HG03139 (cell line): ENCODE measurements at regions not wholly inside any gene's neighbourhood (a gene's known extent, or its start where the extent isn't known, plus 50 kb on each side); places are given as distances from the start of the nearest gene placed in this dataset.

Experiments
- ATAC-seq: cut with Tn5 transposase; IDR thresholded peaks from one replicate; pipeline ENCODE4 v1.9.1; 2021; ENCODE audit not compliant: unreplicated experiment

DNA sequence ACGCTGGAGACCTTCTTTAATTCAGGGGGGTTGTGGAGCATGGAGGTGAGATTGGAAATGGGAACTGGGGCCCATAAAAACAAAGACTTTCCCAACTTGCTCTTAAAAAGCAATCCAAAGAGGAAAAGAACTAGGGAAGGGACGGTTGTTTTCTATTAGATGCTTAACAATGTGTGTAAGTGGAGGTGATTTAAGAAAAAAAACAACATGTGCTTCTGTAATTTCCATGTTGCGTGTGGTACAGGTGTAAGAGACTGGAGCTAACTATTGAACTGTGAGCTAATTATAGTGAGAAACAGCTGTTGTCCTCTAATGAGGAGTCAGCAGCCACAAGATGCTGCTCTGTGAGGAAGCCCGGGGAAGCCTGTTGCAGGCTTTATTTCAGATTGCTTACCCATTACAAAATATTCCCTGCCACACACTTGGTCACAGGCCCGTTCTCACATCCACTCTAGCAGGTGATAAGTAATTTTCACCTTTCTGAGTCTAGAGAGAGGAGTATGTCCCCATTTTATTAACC is 280.6 kb upstream of the PARD3B start:
- no peak for ATAC-seq

DNA sequence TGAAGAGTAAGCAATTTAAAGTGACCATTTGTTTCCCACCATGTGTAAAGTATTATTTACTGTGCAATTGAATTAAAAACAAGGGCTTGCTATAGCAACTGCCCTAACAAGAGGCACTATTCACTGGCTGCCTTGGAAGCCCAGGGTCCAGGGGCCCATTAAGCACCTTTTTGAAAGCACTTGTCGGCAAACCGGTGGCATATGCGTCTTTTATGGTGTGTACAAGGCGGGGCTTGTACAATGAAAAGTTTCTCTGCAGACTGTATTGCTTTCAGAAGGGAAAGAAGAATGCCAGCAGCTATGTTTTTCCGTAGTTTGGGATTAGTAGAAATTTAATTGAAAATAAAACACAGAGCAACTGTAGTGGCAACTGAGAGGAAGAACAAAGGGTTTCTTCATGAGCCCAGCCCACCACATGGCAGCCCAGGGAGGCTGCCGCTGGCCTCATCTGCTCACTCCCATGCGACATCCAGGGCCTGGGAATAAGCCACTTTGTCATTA is 279.5 kb upstream of the PARD3B start:
- no peak for ATAC-seq

GRCh38 chr2:204268458-204268857 is 276.8 kb upstream of the PARD3B start:
- ATAC-seq: no peak

- ATAC-seq: no peak
Measured at GRCh38 chr2:204268971-204269370, 276.3 kb upstream of the PARD3B start.

GRCh38 chr2:204272089-204272488 is 273.2 kb upstream of the PARD3B start:
- ATAC-seq: no peak

- no peak for ATAC-seq
Measured at GRCh38 chr2:204272610-204273287, 272.5 kb upstream of the PARD3B start.

DNA sequence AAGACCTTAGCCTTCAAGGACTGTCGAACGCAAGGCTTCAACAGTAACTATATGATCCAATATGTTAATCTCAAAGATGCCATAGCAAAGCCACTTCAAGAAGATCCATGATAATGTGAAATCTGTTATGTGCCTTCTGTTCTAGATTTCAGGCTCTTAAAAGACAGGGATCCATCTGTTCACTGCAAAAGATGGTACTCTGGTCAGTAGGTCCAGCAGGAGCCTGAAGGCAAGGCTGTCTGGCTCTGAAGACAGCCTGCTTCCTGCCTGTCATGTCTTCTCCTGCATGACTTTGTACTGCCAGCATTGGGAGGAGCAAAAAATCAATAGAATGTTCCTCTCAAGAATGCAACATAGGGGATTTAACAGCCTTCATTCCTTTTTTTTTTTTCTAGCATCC is 270.8 kb upstream of the PARD3B start:
- no peak for ATAC-seq

DNA sequence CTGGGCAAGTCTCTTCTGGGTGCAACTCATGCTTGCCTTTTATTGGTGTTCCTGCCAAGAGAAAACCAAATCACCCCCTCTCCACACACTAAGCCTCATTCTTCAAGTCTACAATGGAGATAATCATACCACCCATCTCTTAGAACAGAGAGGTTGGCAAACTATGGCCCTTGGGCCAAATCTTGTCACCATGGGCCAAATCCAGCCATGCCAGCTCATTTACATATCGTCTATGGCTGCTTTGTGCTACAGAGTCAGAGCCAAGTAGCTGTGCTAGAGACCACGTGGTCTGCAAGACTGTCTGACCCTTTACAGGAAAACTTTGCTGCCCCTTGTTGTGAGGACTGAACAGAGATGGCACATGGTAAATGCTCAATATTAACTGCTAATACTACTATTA is 270.3 kb upstream of the PARD3B start:
- no peak for ATAC-seq

GRCh38 chr2:204277226-204277625 is 268.0 kb upstream of the PARD3B start:
- no peak for ATAC-seq

DNA sequence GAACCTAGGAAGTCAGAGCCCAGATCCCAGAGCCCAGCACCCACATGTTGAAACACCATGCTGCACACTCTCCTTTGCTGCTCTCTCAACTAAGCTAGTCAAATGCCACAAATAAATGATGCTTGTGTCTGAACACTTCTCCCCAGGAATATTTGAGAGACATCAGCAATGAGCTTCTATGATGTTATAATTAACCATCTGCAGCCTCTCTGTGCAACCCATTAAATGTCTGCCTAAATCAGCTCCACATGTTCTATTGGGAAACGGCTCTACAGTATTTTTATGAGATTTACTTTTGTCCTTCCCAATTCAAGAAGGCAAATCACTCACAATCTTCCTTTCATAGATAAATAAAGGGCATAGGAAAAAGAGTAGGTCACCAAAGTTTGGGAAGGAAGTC is 266.8 kb upstream of the PARD3B start:
- no peak for ATAC-seq

GRCh38 chr2:204279819-204280218 is 265.5 kb upstream of the PARD3B start:
- no peak for ATAC-seq

- no peak for ATAC-seq
Measured at GRCh38 chr2:204280262-204280668, 265.0 kb upstream of the PARD3B start.

DNA sequence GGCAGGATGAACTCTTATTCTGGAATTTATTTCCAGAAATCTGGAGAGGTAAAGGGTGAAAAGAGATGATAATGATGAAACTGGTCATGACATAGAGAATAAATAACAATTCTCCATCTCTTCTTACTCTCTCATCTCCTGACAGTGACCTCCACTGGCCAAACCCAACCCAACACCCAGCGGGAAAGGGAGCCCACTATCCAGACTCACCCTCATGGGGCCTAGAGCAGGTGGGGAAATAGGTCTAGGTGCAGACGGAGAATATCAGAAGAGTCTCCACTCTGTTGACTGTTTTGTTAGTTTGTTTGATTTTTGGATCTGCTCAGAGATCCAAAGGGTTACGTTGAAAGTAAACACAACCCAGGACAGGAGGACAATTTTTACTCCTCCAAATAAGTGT is 263.2 kb upstream of the PARD3B start:
- ATAC-seq: no peak

DNA sequence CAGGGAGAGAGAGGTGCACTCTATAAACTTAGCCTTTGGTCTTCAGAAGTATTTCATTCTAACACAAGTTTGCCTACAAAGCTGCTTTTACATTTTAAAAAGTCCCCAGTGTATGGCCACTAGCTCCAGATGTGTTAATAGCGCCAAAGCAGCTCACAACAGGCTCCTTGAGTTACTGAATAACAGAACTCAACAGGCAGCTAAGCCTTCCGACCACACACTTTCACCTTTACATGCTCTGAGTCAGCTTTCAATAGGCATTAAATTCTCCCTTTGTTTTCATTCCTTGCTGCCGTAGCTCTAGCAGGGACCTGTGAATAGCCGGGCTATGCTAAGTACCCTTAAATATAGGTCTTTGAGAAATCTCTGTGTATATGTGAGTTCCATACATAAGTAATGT is 262.8 kb upstream of the PARD3B start:
- no peak for ATAC-seq

DNA sequence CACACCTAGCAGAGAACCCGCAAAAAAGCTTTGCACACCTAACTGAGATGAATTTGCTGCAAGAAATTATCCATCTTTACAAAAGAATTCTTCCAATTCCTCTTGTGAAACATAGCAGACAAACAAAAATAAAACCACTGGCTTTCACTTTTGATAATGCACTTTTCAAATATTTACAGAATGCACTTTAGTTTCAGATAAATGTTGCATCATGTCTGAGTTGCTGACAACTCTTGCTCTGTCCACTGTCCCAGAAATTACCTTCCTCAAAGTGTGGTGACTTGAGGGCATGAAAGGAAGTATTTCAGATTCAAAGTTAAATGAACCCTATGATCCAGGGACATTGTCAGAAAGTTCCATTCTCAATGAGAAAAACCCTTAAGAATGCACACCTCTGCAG is 256.2 kb upstream of the PARD3B start:
- no peak for ATAC-seq

GRCh38 chr2:204292439-204292838 is 252.8 kb upstream of the PARD3B start:
- no peak for ATAC-seq

- ATAC-seq: no peak
Measured at GRCh38 chr2:204293884-204294747, 251.2 kb upstream of the PARD3B start.

DNA sequence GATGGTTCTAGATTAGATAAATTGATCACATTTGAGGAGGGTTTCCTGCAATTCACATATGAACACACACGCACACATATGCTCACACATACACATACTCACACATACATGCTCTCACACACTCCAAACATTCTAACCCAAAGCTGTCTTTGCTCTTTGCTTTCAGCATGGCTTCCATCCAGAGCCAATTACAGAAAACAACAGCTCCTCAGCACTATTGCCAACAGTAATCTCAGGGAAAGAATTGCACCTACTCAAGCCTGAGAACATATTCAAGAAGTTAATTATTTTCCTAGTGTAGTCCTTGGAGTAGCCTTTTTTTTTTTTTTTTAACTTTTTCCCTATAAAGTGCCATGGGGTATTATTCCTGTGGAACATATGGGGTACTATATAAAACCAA is 246.9 kb upstream of the PARD3B start:
- no peak for ATAC-seq

GRCh38 chr2:204299766-204300165 is 245.5 kb upstream of the PARD3B start:
- no peak for ATAC-seq

DNA sequence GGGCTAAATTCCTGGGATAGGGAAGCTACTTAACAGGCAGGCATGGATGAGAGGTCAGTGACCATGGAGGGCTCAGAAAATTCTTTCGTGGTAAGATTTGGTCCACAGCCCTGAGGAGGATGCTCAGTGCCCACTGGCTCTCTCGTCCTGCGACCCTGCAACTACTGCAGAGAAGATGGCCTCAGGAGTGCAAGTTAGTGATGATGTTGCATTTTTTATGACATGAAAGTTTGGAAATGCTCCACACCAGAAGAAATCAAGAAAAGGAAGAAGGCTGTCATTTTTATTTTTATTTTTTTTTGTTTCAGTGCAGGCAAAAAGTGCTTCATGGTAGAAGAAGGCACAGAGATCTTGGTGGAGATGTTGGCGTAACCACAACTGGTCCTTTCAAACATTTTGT is 238.6 kb upstream of the PARD3B start:
- no peak for ATAC-seq

GRCh38 chr2:204312105-204312504 is 233.2 kb upstream of the PARD3B start:
- no peak for ATAC-seq

DNA sequence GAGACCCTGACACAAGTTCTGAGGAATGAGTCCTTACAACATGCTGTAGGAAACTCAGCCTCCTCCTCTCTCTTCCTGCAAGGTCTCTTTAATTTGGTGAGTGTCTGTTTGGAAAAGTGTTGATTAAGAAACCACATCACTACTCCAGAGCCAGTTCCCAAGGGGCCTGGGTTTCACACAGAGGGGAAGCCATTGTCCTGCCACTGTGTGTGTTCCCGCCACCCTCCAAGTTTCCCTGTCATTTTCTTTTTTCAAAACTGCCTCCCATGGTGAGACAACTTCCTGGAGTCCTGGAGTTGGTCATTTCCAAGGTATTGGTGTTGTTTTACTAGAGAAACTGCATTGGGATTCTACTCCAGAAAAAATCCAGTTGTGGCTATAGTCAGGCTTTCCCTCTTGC is 232.0 kb upstream of the PARD3B start:
- ATAC-seq: no peak
